SK-N-SH (cell line): ENCODE measurements at regions not wholly inside any gene's neighbourhood (a gene's known extent, or its start where the extent isn't known, plus 50 kb on each side); places are given as distances from the start of the nearest gene placed in this dataset.
A peak's percentile ranks its signal among the peaks of the same experiment; 100 is the strongest.

Source experiments
- CTCF ChIA-PET: fragments of 300-600, 350-600 bp; formaldehyde crosslinking; extraction: SDS; loops from one replicate; lab custom pipeline; 2021; lab: Yijun Ruan, JAX
- POLR2A ChIA-PET: fragments of 350-600 bp; sonication (Branson Sonifier 250); formaldehyde crosslinking; extraction: SDS; loops from one replicate; lab custom pipeline; 2020; ENCODE audit warnings: antibody characterized with exemption, inconsistent platforms; lab: Yijun Ruan, JAX
- DNase-seq: peaks from one replicate; pipeline ENCODE4 v3.0.0; 2012
- H2AFZ ChIP-seq: fragments of 200-600 bp; sonication (generic); 2 replicates; pipeline ENCODE4 v1.8.1; 2016; ENCODE audit warnings: antibody characterized with exemption, mild to moderate bottlenecking, low read depth
- H3F3A ChIP-seq: fragments of 200-600 bp; sonication (generic); replicated peaks from 2 replicates; pipeline ENCODE3; 2016; ENCODE audit warnings: antibody characterized with exemption, mild to moderate bottlenecking; ENCODE audit not compliant: insufficient read depth
- H3K27ac ChIP-seq, 2 experiments: fragments of 200-500 bp in 1 of 2; fragments of 200-600 bp in 1 of 2; sonication (Bioruptor generic) in 1 of 2; sonication (generic), shearing (Covaris generic) in 1 of 2; 2 replicates each; pipeline versions ENCODE4 v1.5.1 to v1.6.1; 2014 to 2016; ENCODE audit warnings: low read depth in 2 of 2, inconsistent platforms in 1 of 2, low read length in 1 of 2, mild to moderate bottlenecking in 1 of 2, mixed read lengths in 1 of 2
- H3K27me3 ChIP-seq: fragments of 200-600 bp; sonication (generic), shearing (Covaris generic); 2 replicates; pipeline ENCODE4 v1.6.1; 2016; ENCODE audit warnings: mixed run types; ENCODE audit not compliant: insufficient read depth
- H3K36me3 ChIP-seq, 2 experiments: fragments of 200-500 bp in 1 of 2; fragments of 200-600 bp in 1 of 2; sonication (Bioruptor generic) in 1 of 2; sonication (generic) in 1 of 2; replicated peaks in 1 of 2; 2 replicates each; pipeline versions ENCODE3 to v1.5.1; 2014 to 2016; ENCODE audit warnings: low read length in 1 of 2, mild to moderate bottlenecking in 1 of 2; ENCODE audit not compliant: insufficient read depth in 2 of 2, control insufficient read depth in 1 of 2
- H3K4me1 ChIP-seq, 2 experiments: fragments of 200-500 bp in 1 of 2; fragments of 200-600 bp in 1 of 2; sonication (Bioruptor generic) in 1 of 2; sonication (generic), shearing (Covaris generic) in 1 of 2; 2 replicates each; pipeline versions ENCODE4 v1.5.1 to v1.6.1; 2014 to 2016; ENCODE audit warnings: low read depth in 1 of 2, low read length in 1 of 2, mixed run types in 1 of 2; ENCODE audit not compliant: insufficient read depth in 2 of 2, control insufficient read depth in 1 of 2
- H3K4me2 ChIP-seq: fragments of 200-600 bp; sonication (generic), shearing (Covaris generic); 2 replicates; pipeline ENCODE4 v1.6.1; 2017; ENCODE audit warnings: mixed run types
- H3K4me3 ChIP-seq, 2 experiments: fragments of 200-500 bp in 1 of 2; fragments of 200-600 bp in 1 of 2; sonication (Bioruptor generic) in 1 of 2; sonication (generic), shearing (Covaris generic) in 1 of 2; 2 replicates each; pipeline versions ENCODE4 v1.5.1 to v1.8.1; 2014 to 2016; ENCODE audit warnings: low read depth in 2 of 2, inconsistent platforms in 1 of 2, low read length in 1 of 2, mild to moderate bottlenecking in 1 of 2, mixed read lengths in 1 of 2, moderate library complexity in 1 of 2
- H3K79me2 ChIP-seq: fragments of 200-600 bp; sonication (generic); 2 replicates; pipeline ENCODE4 v1.8.1; 2017; ENCODE audit warnings: mild to moderate bottlenecking; ENCODE audit not compliant: insufficient read depth
- H3K9ac ChIP-seq: fragments of 200-600 bp; sonication (generic); 2 replicates; pipeline ENCODE4 v1.6.1; 2017; ENCODE audit warnings: mixed run types
- H3K9me2 ChIP-seq: fragments of 200-600 bp; sonication (generic); 2 replicates; pipeline ENCODE4 v1.6.1; 2017; ENCODE audit warnings: mixed run types
- H3K9me3 ChIP-seq: fragments of 200-600 bp; sonication (generic); 2 replicates; pipeline ENCODE4 v1.6.1; 2017; ENCODE audit warnings: mixed run types, mild to moderate bottlenecking, moderate library complexity
- H4K20me1 ChIP-seq: fragments of 200-600 bp; sonication (generic); 2 replicates; pipeline ENCODE4 v1.6.1; 2017; ENCODE audit warnings: mild to moderate bottlenecking, mixed run types; ENCODE audit not compliant: insufficient read depth
- EZH2phosphoT487 ChIP-seq: fragments of 200-600 bp; sonication (generic); IDR thresholded peaks from 2 replicates; pipeline ENCODE4 v1.6.1; 2017; ENCODE audit warnings: low read depth, mixed run types, mild to moderate bottlenecking, antibody characterized with exemption, moderate library complexity, borderline replicate concordance
- FOSL2 ChIP-seq: IDR thresholded peaks from 2 replicates; pipeline ENCODE4 v1.4.0; 2012; ENCODE audit warnings: low read depth, mild to moderate bottlenecking, moderate library complexity, borderline replicate concordance
- FOXJ3 ChIP-seq: sonication (generic); formaldehyde crosslinking; IDR thresholded peaks from 2 replicates; pipeline ENCODE4 v1.5.1; 2020; ENCODE audit warnings: mild to moderate bottlenecking, missing genetic modification reagents
- FOXM1 ChIP-seq: IDR thresholded peaks from 2 replicates; pipeline ENCODE4 v1.4.0; 2012; ENCODE audit warnings: low read depth, mild to moderate bottlenecking
- GABPA ChIP-seq: IDR thresholded peaks from 2 replicates; pipeline ENCODE4 v1.4.0; 2012; ENCODE audit warnings: low read depth, mild to moderate bottlenecking
- GATA2 ChIP-seq: sonication (generic); formaldehyde crosslinking; IDR thresholded peaks from 2 replicates; pipeline ENCODE4 v1.5.0; 2020; ENCODE audit warnings: mild to moderate bottlenecking, missing genetic modification reagents
- JUND ChIP-seq: IDR thresholded peaks from 2 replicates; pipeline ENCODE4 v1.4.0; 2012
- MEF2A ChIP-seq: IDR thresholded peaks from 2 replicates; pipeline ENCODE4 v1.4.0; 2012; ENCODE audit warnings: low read depth, borderline replicate concordance
- NFIC ChIP-seq: IDR thresholded peaks from 2 replicates; pipeline ENCODE4 v1.4.0; 2012; ENCODE audit warnings: borderline replicate concordance
- POLR2AphosphoS5 ChIP-seq: IDR thresholded peaks from 2 replicates; pipeline ENCODE4 v1.6.1; 2012; ENCODE audit warnings: low read depth, low read length
- RCOR1 ChIP-seq: fragments of 150-350 bp; IDR thresholded peaks from 2 replicates; pipeline ENCODE4 v1.6.1; 2017; ENCODE audit warnings: antibody characterized with exemption, low read length
- REST ChIP-seq: IDR thresholded peaks from 2 replicates; pipeline ENCODE4 v1.6.1; 2012; ENCODE audit warnings: mild to moderate bottlenecking, low read depth, low read length, moderate library complexity
- RFX5 ChIP-seq: IDR thresholded peaks from 2 replicates; pipeline ENCODE4 v1.6.1; 2012; ENCODE audit warnings: mild to moderate bottlenecking, improper control_type of control experiment, low read length
- RXRA ChIP-seq: IDR thresholded peaks from 2 replicates; pipeline ENCODE4 v1.4.0; 2012; ENCODE audit warnings: low read depth, mild to moderate bottlenecking, borderline replicate concordance
- SMC3 ChIP-seq: IDR thresholded peaks from 2 replicates; pipeline ENCODE4 v1.6.1; 2012; ENCODE audit warnings: low read depth, low read length, improper control_type of control experiment
- TAF1 ChIP-seq: IDR thresholded peaks from 2 replicates; pipeline ENCODE4 v1.6.1; 2012; ENCODE audit warnings: low read depth, mild to moderate bottlenecking, low read length, moderate library complexity, borderline replicate concordance
- TEAD4 ChIP-seq: IDR thresholded peaks from 2 replicates; pipeline ENCODE4 v1.4.0; 2012; ENCODE audit warnings: mild to moderate bottlenecking, borderline replicate concordance; ENCODE audit not compliant: insufficient read depth
- USF2 ChIP-seq: fragments of 150-350 bp; IDR thresholded peaks from 2 replicates; pipeline ENCODE4 v1.6.1; 2017; ENCODE audit warnings: antibody characterized with exemption, low read length, low read depth, borderline replicate concordance
- WGBS: methylation state at CpG from one replicate; pipeline ENCODE4 v1.1.6; 2017; ENCODE audit warnings: low lambda C conversion rate; 5-methylcytosine and 5-hydroxymethylcytosine counted together

DNA sequence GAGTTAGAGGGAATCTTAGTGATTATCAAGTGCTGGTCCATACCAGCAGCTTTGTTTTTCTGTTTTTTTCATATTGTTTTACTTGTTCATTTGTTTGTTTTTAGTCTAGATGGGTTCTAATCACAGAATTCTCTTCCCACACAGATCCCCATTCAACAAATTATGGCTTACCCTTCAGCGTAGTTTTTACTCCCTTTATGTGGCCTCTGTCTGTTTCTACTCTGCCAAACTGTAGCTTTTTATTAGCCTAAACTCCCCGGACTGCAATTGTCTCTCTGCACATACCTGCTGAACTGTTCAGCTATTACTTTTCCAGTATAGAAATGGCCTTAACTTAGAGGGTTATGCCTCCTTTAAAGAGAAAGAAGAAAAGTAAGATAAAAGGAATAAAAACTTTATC, 348.5 kb downstream of the TGFB2 start:
- Histone ChIP-seq H3F3A (no peaks in the 10 kb centered on the region), H3K27ac (peak overlapping the region in 1 of 2 experiments; percentile 22; a peak in 1 of 4 replicates), H3K36me3 (no peaks in the 10 kb centered on the region), H3K27me3 (no peaks in the 10 kb centered on the region), H3K9me2 (no peaks in the 10 kb centered on the region), H4K20me1 (no peaks in the 10 kb centered on the region), H3K4me1 (peaks cover 0 to 6% of the 10 kb centered on the region in 2 experiments; a peak in 2 of 4 replicates), H3K79me2 (no peaks in the 10 kb centered on the region), H3K4me3 (no peak overlapping the region), H3K9me3 (no peaks in the 10 kb centered on the region), H2AFZ (no peak overlapping the region; the same call in 1 of the 2 replicates), H3K4me2 (no peak overlapping the region), H3K9ac (no peak overlapping the region)
- TF ChIP-seq USF2 (no peak), GABPA (no peak), RFX5 (no peak), EZH2phosphoT487 (no peak), FOXM1 (no peak), TEAD4 (no peak), TAF1 (no peak), MEF2A (no peak), RXRA (no peak), JUND (no peak), GATA2 (CRISPR knock-in tag) (no peak), NFIC (no peak), FOXJ3 (CRISPR knock-in tag) (no peak), REST (no peak), RCOR1 (no peak), POLR2AphosphoS5 (no peak), SMC3 (no peak), FOSL2 (no peak)
- ChIA-PET POLR2A (no interaction called here), CTCF (interaction anchor here (1.0 to 1.1 kb wide), 2 partner anchors 22 to 355 kb away, joined by 3 to 6 read pairs; no protein-coding TSS in a partner anchor)
- no peak for DNase-seq
- WGBS = 75% methylated on average over 2 of the region's 2 CpGs
